IMR-90 (cell line): ENCODE measurements at regions not wholly inside any gene's neighbourhood (a gene's known extent, or its start where the extent isn't known, plus 50 kb on each side); places are given as distances from the start of the nearest gene placed in this dataset.

ENCODE experiments used
- ATAC-seq: fragments of 200-7000 bp; cut with Tn5 transposase; 2 replicates; pipeline ENCODE4 v1.9.1; 2020; ENCODE audit warnings: low read depth, mild to moderate bottlenecking, moderate library complexity
- BruUV-seq: library from RNA; stranded (reverse); fragments of 400-500 nt; replicated peaks from 2 replicates; lab custom pipeline; 2021; lab: Mats Ljungman, UMichigan
- CTCF ChIA-PET: fragments of 300-600 bp; formaldehyde crosslinking; extraction: SDS; loops from one replicate; lab custom pipeline; 2021; ENCODE audit warnings: antibody characterized with exemption; lab: Yijun Ruan, JAX
- POLR2A ChIA-PET: fragments of 300-600 bp; sonication (Branson Sonifier 250); formaldehyde crosslinking; loops from one replicate; lab custom pipeline; 2022; ENCODE audit warnings: antibody characterized with exemption; ENCODE audit not compliant: unreplicated experiment; lab: Charles Lee
- DNase-seq: peaks from one replicate; pipeline ENCODE4 v3.0.0; 2013
- H2AFZ ChIP-seq: replicated peaks from 2 replicates; pipeline ENCODE3; 2013; ENCODE audit warnings: low read length, mild to moderate bottlenecking; ENCODE audit not compliant: poor library complexity
- H2AK5ac ChIP-seq: 2 replicates; pipeline ENCODE4 v1.6.1; 2013; ENCODE audit warnings: low read depth, low read length, inconsistent platforms
- H2AK9ac ChIP-seq: replicated peaks from 2 replicates; pipeline ENCODE3; 2013; ENCODE audit warnings: mild to moderate bottlenecking, low read depth, low read length, moderate library complexity; ENCODE audit not compliant: poor library complexity
- H2BK120ac ChIP-seq: 2 replicates; pipeline ENCODE4 v1.6.1; 2013; ENCODE audit warnings: low read depth, low read length, inconsistent platforms
- H2BK15ac ChIP-seq: 3 replicates; pipeline ENCODE4 v1.6.1; 2013; ENCODE audit warnings: low read depth, low read length, inconsistent platforms
- H2BK20ac ChIP-seq: 2 replicates; pipeline ENCODE4 v1.6.1; 2013; ENCODE audit warnings: low read depth, mild to moderate bottlenecking, inconsistent platforms, low read length, moderate library complexity
- H2BK5ac ChIP-seq: 2 replicates; pipeline ENCODE4 v1.6.1; 2013; ENCODE audit warnings: mild to moderate bottlenecking, low read depth, low read length, inconsistent platforms; ENCODE audit not compliant: poor library complexity, severe bottlenecking
- H3K14ac ChIP-seq: replicated peaks from 2 replicates; pipeline ENCODE4 v1.6.1; 2013; ENCODE audit warnings: low read depth, low read length, inconsistent platforms
- H3K18ac ChIP-seq: 2 replicates; pipeline ENCODE4 v1.6.1; 2013; ENCODE audit warnings: low read depth, low read length, control low read depth
- H3K23ac ChIP-seq: 2 replicates; pipeline ENCODE4 v1.6.1; 2013; ENCODE audit warnings: low read depth, low read length, inconsistent platforms
- H3K27ac ChIP-seq: 2 replicates; pipeline ENCODE4 v1.5.1; 2013; ENCODE audit warnings: mild to moderate bottlenecking, control low read depth, low read length; ENCODE audit not compliant: insufficient read depth
- H3K27me3 ChIP-seq: 2 replicates; pipeline ENCODE4 v1.6.1; 2013; ENCODE audit warnings: low read length; ENCODE audit not compliant: control insufficient read depth, insufficient read depth
- H3K36me3 ChIP-seq: 2 replicates; pipeline ENCODE4 v1.6.1; 2013; ENCODE audit warnings: low read length, mixed read lengths; ENCODE audit not compliant: control insufficient read depth, insufficient read depth
- H3K4ac ChIP-seq: 2 replicates; pipeline ENCODE4 v1.6.1; 2013; ENCODE audit warnings: low read depth, low read length, inconsistent platforms
- H3K4me1 ChIP-seq: 2 replicates; pipeline ENCODE4 v1.6.1; 2013; ENCODE audit warnings: low read length, mixed read lengths; ENCODE audit not compliant: control insufficient read depth, insufficient read depth
- H3K4me2 ChIP-seq: 2 replicates; pipeline ENCODE4 v1.6.1; 2013; ENCODE audit warnings: low read depth, mild to moderate bottlenecking, control low read depth, low read length, moderate library complexity
- H3K4me3 ChIP-seq: 2 replicates; pipeline ENCODE4 v1.5.1; 2013; ENCODE audit warnings: low read depth, mild to moderate bottlenecking, control low read depth, low read length, moderate library complexity; ENCODE audit not compliant: insufficient read depth
- H3K56ac ChIP-seq: 2 replicates; pipeline ENCODE4 v1.6.1; 2013; ENCODE audit warnings: low read length, inconsistent platforms; ENCODE audit not compliant: insufficient read depth; ENCODE audit errors: extremely low read depth
- H3K79me1 ChIP-seq, 2 experiments: 2 replicates each; pipeline ENCODE4 v1.6.1; 2013; ENCODE audit warnings: low read length in 2 of 2, inconsistent platforms in 1 of 2, low read depth in 1 of 2
- H3K9ac ChIP-seq: 2 replicates; pipeline ENCODE4 v1.6.1; 2013; ENCODE audit warnings: low read depth, low read length, control low read depth
- H3K9me1 ChIP-seq: 2 replicates; pipeline ENCODE4 v1.6.1; 2013; ENCODE audit warnings: low read length, inconsistent platforms; ENCODE audit not compliant: insufficient read depth
- H3K9me3 ChIP-seq: 2 replicates; pipeline ENCODE4 v1.6.1; 2013; ENCODE audit warnings: low read length; ENCODE audit not compliant: control insufficient read depth, insufficient read depth
- H4K20me1 ChIP-seq: 2 replicates; pipeline ENCODE4 v1.6.1; 2013; ENCODE audit warnings: low read length, inconsistent platforms; ENCODE audit not compliant: insufficient read depth
- H4K5ac ChIP-seq: 2 replicates; pipeline ENCODE4 v1.6.1; 2013; ENCODE audit warnings: mild to moderate bottlenecking, low read depth, low read length, control low read depth
- H4K8ac ChIP-seq, 2 experiments: 2 replicates each; pipeline ENCODE4 v1.6.1; 2013; ENCODE audit warnings: low read depth in 2 of 2, low read length in 2 of 2, control low read depth in 1 of 2, inconsistent platforms in 1 of 2
- H4K91ac ChIP-seq: 2 replicates; pipeline ENCODE4 v1.6.1; 2013; ENCODE audit warnings: low read depth, low read length, inconsistent platforms; ENCODE audit not compliant: insufficient read depth
- CEBPB ChIP-seq: IDR thresholded peaks from 2 replicates; pipeline ENCODE4 v1.6.1; 2012; ENCODE audit warnings: low read depth, low read length, improper control_type of control experiment
- CHD1 ChIP-seq: IDR thresholded peaks from 2 replicates; pipeline ENCODE4 v1.6.1; 2012; ENCODE audit warnings: low read depth, low read length, improper control_type of control experiment
- FOS ChIP-seq: fragments of 150-350 bp; IDR thresholded peaks from 2 replicates; pipeline ENCODE4 v1.6.1; 2016; ENCODE audit warnings: low read depth, low read length
- MAFK ChIP-seq: IDR thresholded peaks from 2 replicates; pipeline ENCODE4 v1.6.1; 2012; ENCODE audit warnings: low read depth, low read length, improper control_type of control experiment
- MAZ ChIP-seq: IDR thresholded peaks from 2 replicates; pipeline ENCODE4 v1.6.1; 2012; ENCODE audit warnings: low read depth, mild to moderate bottlenecking, low read length, improper control_type of control experiment, moderate library complexity, borderline replicate concordance
- MXI1 ChIP-seq: IDR thresholded peaks from 2 replicates; pipeline ENCODE4 v1.6.1; 2012; ENCODE audit warnings: low read depth, mild to moderate bottlenecking, low read length, moderate library complexity, borderline replicate concordance
- NFE2L2 ChIP-seq: fragments of 150-350 bp; IDR thresholded peaks from 2 replicates; pipeline ENCODE4 v1.6.1; 2016; ENCODE audit warnings: low read depth, mild to moderate bottlenecking, low read length
- RFX5 ChIP-seq: IDR thresholded peaks from 2 replicates; pipeline ENCODE4 v1.8.0; 2012; ENCODE audit warnings: low read depth, mild to moderate bottlenecking, low read length, moderate library complexity
- SMC3 ChIP-seq: fragments of 150-350 bp; IDR thresholded peaks from 2 replicates; pipeline ENCODE4 v1.6.1; 2016; ENCODE audit warnings: low read depth, mild to moderate bottlenecking, antibody characterized with exemption, low read length, moderate library complexity
- USF2 ChIP-seq: fragments of 150-350 bp; IDR thresholded peaks from 2 replicates; pipeline ENCODE4 v1.6.1; 2017; ENCODE audit warnings: mild to moderate bottlenecking, antibody characterized with exemption, low read length, low read depth
- WGBS, 2 experiments: methylation state at CpG; one replicate each; pipeline versions ENCODE4 v1.1.5 to v1.1.7; 2013; ENCODE audit warnings: missing lambda C conversion rate in 2 of 2; ENCODE audit not compliant: insufficient read length in 1 of 2; ENCODE audit errors: extremely low coverage in 2 of 2; 5-methylcytosine and 5-hydroxymethylcytosine counted together
- dilution Hi-C: fragments of 300-500 bp; cut with HindIII; formaldehyde crosslinking; loops from one replicate; pipeline ENCODE4 v1.14.3; 2018; ENCODE audit warnings: low sequenced_read_pairs; ENCODE audit not compliant: unreplicated experiment
- in situ Hi-C: fragments of 300-500 bp; cut with MboI; formaldehyde crosslinking; loops from 3 replicates; pipeline ENCODE4 v1.14.3; 2019; ENCODE audit warnings: low sequenced_read_pairs, inconsistent platforms, mixed read lengths
- intact Hi-C: fragments of 100-400 bp; cut with micrococcal nuclease; formaldehyde crosslinking; loops from 2 replicates; pipeline ENCODE4 v1.10.0; 2022
- TF ChIP-seq, protein P1 (sequence below): fragments of 150-350 bp; IDR thresholded peaks from 2 replicates; pipeline ENCODE4 v1.6.1; 2016; ENCODE audit warnings: low read depth, mild to moderate bottlenecking, low read length, moderate library complexity, borderline replicate concordance

- POLR2A ChIA-PET: no interaction called here
- CTCF ChIA-PET: no interaction called here
Measured at GRCh38 chr16:52956044-52956443, 96.7 kb downstream of the CHD9NB start.

More at GRCh38 chr16:52956044-52956443, 96.7 kb downstream of the CHD9NB start:
- no peak overlapping the region for H4K5ac ChIP-seq
- H3K4ac ChIP-seq: no peak overlapping the region
- ATAC-seq (no peak), DNase-seq (no peak)
- H3K14ac ChIP-seq: no peak overlapping the region
- H3K27me3 ChIP-seq: no peaks in the 10 kb centered on the region
- no peak overlapping the region for H3K9ac ChIP-seq
- H3K9me1 ChIP-seq: no peaks in the 10 kb centered on the region
- 0 out of 2 replicates have a peak, but pooled peaks cover 1% of the 10 kb centered on the region for H3K9me3 ChIP-seq
- no peak overlapping the region for H2AFZ ChIP-seq
- H2AK9ac ChIP-seq: no peak overlapping the region
- H4K8ac ChIP-seq: no peak overlapping the region
- in situ Hi-C loops: no loop called here
- H2AK5ac ChIP-seq: no peak overlapping the region
- dilution Hi-C loops: no loop called here
- no peaks in the 10 kb centered on the region for H3K36me3 ChIP-seq
- H2BK120ac ChIP-seq: no peak overlapping the region
- no peak overlapping the region for H4K91ac ChIP-seq
- H3K79me1 ChIP-seq: no peaks in the 10 kb centered on the region
- intact Hi-C loops: no loop called here
- no peaks in the 10 kb centered on the region for H3K4me1 ChIP-seq
- no peak overlapping the region for H3K4me2 ChIP-seq
- no peak overlapping the region for H3K56ac ChIP-seq
- H4K20me1 ChIP-seq: no peaks in the 10 kb centered on the region
- no CpG with 5 or more reads among the region's 1 CpG for WGBS, 2 experiments
- H3K18ac ChIP-seq: no peak overlapping the region
- H3K27ac ChIP-seq: no peak overlapping the region
- no TSS peak for BruUV-seq
- no peak overlapping the region for H3K23ac ChIP-seq
- H2BK5ac ChIP-seq: no peak overlapping the region
- no peak overlapping the region for H2BK20ac ChIP-seq
- H2BK15ac ChIP-seq: no peak overlapping the region
- no peak overlapping the region for H3K4me3 ChIP-seq
- TF ChIP-seq NFE2L2 (no peak), MXI1 (no peak), MAFK (no peak), USF2 (no peak), SMC3 (no peak), MAZ (no peak), FOS (no peak), CEBPB (no peak), RFX5 (no peak), CHD1 (no peak)
- TF ChIP-seq, protein P1, sequence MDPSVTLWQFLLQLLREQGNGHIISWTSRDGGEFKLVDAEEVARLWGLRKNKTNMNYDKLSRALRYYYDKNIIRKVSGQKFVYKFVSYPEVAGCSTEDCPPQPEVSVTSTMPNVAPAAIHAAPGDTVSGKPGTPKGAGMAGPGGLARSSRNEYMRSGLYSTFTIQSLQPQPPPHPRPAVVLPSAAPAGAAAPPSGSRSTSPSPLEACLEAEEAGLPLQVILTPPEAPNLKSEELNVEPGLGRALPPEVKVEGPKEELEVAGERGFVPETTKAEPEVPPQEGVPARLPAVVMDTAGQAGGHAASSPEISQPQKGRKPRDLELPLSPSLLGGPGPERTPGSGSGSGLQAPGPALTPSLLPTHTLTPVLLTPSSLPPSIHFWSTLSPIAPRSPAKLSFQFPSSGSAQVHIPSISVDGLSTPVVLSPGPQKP: no peak
